DOHH2 (cell line): ENCODE measurements at regions not wholly inside any gene's neighbourhood (a gene's known extent, or its start where the extent isn't known, plus 50 kb on each side); places are given as distances from the start of the nearest gene placed in this dataset.

ENCODE experiments used
- CTCF ChIP-seq: fragments of 200-600 bp; sonication (generic); IDR thresholded peaks from one replicate; pipeline ENCODE4 v1.5.1; 2014; ENCODE audit warnings: antibody characterized with exemption, mild to moderate bottlenecking, low read depth, low read length; ENCODE audit not compliant: poor library complexity, severe bottlenecking
- EZH2phosphoT487 ChIP-seq: fragments of 200-600 bp; sonication (generic); IDR thresholded peaks from 2 replicates; pipeline ENCODE4 v1.6.1; 2017; ENCODE audit warnings: borderline replicate concordance, mild to moderate bottlenecking, antibody characterized with exemption, low read length, moderate library complexity, mixed read lengths

- TF ChIP-seq CTCF (no peak), EZH2phosphoT487 (no peak)
Observed at GRCh38 chr6:91501930-91502329, 915.1 kb upstream of the MAP3K7 start.
